Urinary bladder (tissue), 4 donors: ENCODE measurements at regions not wholly inside any gene's neighbourhood (a gene's known extent, or its start where the extent isn't known, plus 50 kb on each side); places are given as distances from the start of the nearest gene placed in this dataset. TPM values are rescaled to one million over a fixed set of nuclear protein-coding genes. Genes with fewer than 3 reads are reported as not detected.
"Not testable (repeated sequence)": the region's sequence is repeated elsewhere in the genome, so short reads cannot be mapped to it uniquely, and the experiment has no call there.

ENCODE experiments used
- DNase-seq: peaks from one replicate; pipeline ENCODE4 v3.0.0-alpha.2; 2015; ENCODE audit errors: extremely low spot score
- H3K27ac ChIP-seq: one replicate; pipeline ENCODE4 v1.5.1; 2013; ENCODE audit warnings: low read depth, mild to moderate bottlenecking, moderate library complexity
- H3K36me3 ChIP-seq: one replicate; pipeline ENCODE4 v1.6.1; 2013; ENCODE audit warnings: mild to moderate bottlenecking, moderate library complexity; ENCODE audit not compliant: insufficient read depth
- H3K4me1 ChIP-seq: one replicate; pipeline ENCODE4 v1.6.1; 2013; ENCODE audit warnings: mild to moderate bottlenecking, moderate library complexity; ENCODE audit not compliant: insufficient read depth
- H3K4me3 ChIP-seq: one replicate; pipeline ENCODE4 v1.5.1; 2013; ENCODE audit warnings: low read depth, low read length
- WGBS: extraction: QIAGEN DNeasy Blood & Tissue Kit; methylation state at CpG from one replicate; pipeline ENCODE4 v1.1.7; 2013; 5-methylcytosine and 5-hydroxymethylcytosine counted together
- small RNA-seq: library from RNA; depleted of rRNA; stranded (forward); fragments of <200 nt; gene quantifications from one replicate; pipeline ENCODE3, GENCODE V24; 2014
- donor health status: healthy with polysubstance abuse.
- donor health status: healthy.

DNA sequence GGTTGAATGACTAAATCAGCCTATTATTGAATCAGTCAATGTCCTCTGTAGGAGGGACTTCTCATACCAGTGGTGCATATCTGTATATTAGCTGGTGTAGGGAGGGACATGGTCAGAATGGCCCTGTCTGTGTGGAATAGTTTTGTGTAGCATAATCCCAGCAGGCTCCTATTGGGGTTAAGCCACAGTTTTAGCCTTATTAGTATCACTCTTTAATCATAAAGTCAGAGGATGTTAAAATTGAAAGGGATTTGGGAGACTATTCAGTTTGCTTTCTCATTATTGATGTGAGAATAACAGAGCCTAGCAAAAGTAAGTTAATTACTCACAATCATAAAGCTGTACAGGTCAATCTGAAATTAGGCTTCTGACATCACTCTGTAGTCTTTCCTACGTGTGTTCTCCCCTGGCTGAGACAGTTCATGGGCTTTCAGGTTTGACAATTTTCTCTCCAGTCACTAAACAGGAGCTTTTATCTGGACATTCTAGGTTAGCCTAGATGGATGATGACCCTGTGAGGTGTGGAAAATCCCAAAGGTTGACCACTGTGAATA is 99.2 kb upstream of the ERV3-1 start:
- H3K4me3 ChIP-seq, DNase-seq, H3K36me3 ChIP-seq, H3K27ac ChIP-seq, H3K4me1 ChIP-seq: not testable (repeated sequence)
- 72% methylated on average over 1 of the region's 1 CpG for WGBS

DNA sequence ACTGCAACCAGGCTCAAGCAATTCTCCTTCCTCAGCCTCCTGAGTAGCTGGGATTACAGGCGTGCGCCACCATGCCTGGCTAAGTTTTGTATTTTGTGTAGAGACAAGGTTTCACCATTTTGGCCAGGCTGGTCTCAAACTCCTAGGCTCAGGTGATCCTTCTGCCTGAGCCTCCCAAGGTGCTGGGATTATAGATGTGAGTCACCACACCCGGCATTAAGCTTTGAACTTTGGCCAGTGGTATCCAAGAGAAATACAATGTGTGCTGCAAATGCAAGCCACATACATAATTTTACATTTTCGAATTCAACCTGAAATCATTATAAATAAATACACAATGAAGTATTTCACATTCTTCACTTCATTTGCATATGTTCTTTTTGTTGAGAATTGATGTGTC is 94.0 kb upstream of the ERV3-1 start:
- not testable (repeated sequence) for DNase-seq, H3K27ac ChIP-seq, H3K4me3 ChIP-seq, H3K36me3 ChIP-seq, H3K4me1 ChIP-seq
- WGBS = 93% methylated on average over 4 of the region's 4 CpGs

DNA sequence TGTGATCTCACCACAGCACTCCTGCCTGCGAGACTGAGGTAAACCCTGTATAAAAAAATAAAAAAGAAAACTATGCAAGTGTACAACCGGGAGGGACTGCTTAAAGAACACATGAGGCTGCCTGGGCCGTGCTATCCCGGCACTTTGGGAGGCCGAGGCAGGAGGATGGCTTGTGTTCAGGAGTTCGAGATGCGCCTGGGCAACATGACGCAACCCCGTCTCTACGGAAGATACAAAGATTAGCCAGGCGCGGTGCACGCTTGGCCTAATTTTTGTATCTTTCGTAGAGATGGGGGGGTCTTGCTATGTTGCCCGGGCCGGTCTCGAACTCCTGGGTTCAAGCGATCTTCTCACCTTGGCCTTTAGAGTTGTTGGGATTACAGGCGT is 75.2 kb upstream of the ERV3-1 start:
- not testable (repeated sequence) for H3K4me3 ChIP-seq, H3K27ac ChIP-seq, H3K36me3 ChIP-seq, H3K4me1 ChIP-seq, DNase-seq
- 97% methylated on average over 19 of the region's 19 CpGs for WGBS

DNA sequence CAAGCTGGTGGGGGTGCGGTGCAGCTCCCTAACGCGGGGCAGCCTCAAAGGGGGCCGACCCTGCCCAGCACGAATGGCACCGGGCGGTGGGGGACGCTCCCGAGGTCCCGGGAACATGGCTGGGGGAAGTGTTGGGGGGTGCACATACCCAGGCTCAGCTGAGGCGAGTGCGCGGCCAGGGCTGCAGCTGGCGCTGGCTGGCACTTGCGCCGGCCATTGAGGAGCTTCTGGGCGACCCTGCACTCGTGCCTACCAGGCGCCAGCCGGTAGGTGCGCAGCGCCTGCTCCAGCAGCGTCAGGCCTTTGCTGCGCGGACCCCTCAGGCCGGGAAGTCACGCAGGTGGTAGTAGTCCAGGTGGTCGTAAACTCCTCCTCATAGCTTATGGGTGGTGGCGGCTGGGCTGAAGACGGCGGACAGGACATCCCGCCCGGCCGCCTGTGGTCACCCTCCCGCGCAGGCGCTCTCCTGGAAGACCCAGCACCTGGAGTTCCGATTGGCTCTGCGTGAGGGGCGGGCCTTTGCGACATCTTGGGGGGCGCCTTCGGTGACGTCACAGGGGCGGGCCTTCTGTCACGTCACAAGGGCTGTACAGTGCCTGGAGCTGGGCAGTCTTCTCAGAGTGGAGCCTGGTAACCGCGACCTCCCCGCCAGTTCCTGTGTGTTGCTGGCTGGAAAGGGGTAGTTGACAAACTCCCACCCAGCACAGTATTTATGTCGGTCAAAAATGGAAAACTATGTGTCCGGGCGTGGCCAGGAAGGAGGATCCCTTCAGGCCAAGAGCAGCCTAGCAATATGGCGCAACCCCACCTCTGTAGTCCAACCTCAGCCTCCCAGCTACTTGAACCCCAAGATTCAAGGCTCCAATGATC is 74.5 kb upstream of the ERV3-1 start:
- 8% methylated on average over 51 of the region's 53 CpGs for WGBS

DNA sequence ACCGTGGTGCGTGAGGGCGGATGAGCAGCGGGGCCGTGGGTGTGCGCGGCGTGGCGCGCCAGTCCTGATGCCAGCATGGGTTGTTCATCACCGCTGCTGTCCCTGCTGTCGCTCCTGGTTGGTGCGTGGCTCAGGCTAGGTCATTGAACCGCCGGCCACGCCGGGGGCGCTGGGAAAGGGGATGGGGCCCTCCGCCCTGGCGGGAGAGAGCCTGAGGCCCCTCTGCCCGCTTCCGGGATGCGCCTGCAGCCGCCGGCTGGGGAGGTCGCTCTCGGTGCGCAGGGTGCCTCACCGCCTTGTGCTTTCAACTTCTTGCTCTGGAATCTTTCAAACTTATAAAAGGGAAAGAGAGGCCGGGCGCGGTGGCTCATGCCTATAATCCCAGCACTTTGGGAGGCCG is 68.5 kb upstream of the ERV3-1 start:
- H3K27ac ChIP-seq, DNase-seq, H3K36me3 ChIP-seq, H3K4me1 ChIP-seq, H3K4me3 ChIP-seq: not testable (repeated sequence)
- WGBS = 95% methylated on average over 22 of the region's 33 CpGs

More for the DNA sequence above, 74.5 kb upstream of the ERV3-1 start:
- H3K4me1 ChIP-seq, H3K36me3 ChIP-seq: not testable (repeated sequence)
- peak overlapping the region; percentile 64 for H3K4me3 ChIP-seq
- DNase-seq = peak; percentile 84
- H3K27ac ChIP-seq = peak overlapping the region; percentile 78

DNA sequence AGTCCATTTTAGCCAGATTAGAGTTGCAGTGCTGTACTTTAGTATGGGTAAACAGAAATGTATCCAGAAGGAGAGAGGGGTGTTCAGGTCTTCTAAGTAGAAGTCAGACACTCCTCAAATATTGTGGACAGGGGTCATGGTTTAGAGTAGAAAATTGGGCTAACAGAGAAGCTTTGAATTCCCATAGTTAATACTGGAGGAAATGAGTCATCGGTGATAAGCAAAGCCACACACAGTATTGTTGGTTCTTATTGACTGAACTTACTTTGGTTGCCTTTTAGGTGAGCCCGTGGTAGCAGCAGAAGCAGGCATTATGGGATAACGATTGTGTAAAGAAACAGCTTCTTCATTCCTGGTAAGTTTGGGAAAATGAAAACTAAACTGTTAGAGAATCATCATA is 66.7 kb upstream of the ERV3-1 start:
- not testable (repeated sequence) for H3K4me1 ChIP-seq, DNase-seq, H3K4me3 ChIP-seq, H3K27ac ChIP-seq, H3K36me3 ChIP-seq
- WGBS = 65% methylated on average over 3 of the region's 3 CpGs

DNA sequence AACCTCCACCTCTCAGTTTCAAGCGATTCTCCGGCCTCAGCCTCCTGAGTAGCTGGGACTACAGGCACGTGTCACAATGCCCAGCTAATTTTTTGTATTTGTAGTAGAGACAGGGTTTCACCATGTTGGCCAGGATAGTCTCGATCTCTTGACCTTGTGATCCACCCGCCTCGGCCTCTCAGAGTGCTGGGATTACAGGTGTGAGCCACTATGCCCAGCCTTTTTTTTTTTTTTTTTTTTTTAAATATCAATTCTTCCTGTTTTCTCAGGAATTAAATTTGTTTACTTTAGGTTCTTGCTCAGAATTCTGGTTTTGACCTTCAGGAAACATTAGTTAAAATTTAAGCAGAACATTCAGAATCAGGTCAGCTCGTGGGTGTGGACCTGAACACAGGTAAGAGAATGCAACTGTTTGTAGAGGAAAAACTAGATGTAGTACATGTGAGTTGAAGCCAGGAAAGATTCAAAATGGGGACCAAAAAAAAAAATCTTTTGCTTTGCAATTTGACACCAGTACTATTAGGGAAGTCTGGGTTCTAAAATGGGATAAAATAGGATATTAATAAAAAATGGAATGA is 65.5 kb upstream of the ERV3-1 start:
- not testable (repeated sequence) for H3K4me3 ChIP-seq, H3K36me3 ChIP-seq, DNase-seq, H3K27ac ChIP-seq, H3K4me1 ChIP-seq
- 95% methylated on average over 7 of the region's 7 CpGs for WGBS

DNA sequence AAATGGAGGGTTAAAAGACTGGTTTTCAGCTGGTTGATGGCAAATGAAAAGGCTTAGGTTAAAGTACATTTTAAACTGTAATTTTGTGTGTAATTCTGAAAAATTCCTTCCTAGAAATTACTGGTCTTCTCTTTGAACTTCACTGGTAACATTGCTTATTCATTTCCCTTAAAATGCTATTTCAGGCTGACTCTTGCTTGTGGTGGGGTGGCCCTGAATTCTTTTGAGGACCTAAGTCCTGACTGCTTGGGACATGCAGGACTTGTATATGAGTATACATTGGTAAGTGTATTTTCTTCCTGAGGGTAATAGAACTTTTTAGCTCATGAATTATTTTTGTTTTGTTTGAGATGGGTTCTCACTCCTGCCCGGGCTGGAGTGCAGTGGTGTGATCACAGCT is 63.0 kb upstream of the ERV3-1 start:
- not testable (repeated sequence) for H3K27ac ChIP-seq, H3K36me3 ChIP-seq, DNase-seq, H3K4me3 ChIP-seq, H3K4me1 ChIP-seq
- 94% methylated on average over 1 of the region's 1 CpG for WGBS

DNA sequence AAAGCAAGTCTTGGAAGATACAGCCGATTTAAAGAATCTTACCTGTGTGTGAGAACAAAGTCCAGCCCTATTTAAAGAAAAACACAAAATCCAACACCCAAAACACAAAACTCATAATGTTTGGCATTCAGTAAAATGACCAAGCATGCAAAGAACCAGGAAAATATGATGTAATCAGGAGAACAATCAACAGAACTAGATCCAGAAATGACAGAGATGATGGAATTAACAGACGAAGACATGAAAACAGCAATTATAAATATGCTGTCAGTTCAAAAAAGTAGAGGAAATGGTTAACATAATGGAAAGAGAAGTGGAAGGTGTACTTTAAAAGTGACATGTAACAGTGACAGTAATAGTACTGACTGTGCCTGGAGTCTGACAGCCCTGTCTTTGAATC is 56.1 kb upstream of the ERV3-1 start:
- not testable (repeated sequence) for H3K4me1 ChIP-seq, H3K27ac ChIP-seq, H3K36me3 ChIP-seq, H3K4me3 ChIP-seq, DNase-seq
- 80% methylated on average over 2 of the region's 2 CpGs for WGBS

DNA sequence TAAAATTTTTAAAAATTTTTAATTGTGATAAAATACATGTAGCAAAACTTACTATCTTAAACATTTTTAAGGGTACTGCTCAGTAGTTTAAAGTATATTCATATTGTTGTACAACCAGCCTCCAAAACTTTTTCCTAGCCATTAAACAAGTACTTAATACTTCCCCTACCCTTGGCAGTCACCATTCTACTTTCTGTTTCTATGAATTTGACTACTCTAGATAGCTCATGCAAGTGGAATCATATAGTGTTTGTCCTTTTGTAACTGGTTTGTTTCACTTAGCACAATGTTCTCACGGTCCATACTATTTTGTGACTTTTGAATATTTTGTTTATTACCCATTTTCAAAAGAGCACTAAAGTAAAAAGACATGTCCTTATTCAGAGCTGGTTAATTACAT is 52.8 kb upstream of the ERV3-1 start:
- not testable (repeated sequence) for H3K4me1 ChIP-seq, H3K4me3 ChIP-seq, DNase-seq, H3K27ac ChIP-seq, H3K36me3 ChIP-seq
- WGBS = 97% methylated on average over 1 of the region's 1 CpG

Small RNA genes lying in the stretch of these regions (small RNA-seq; reads per million reads assigned to genes)
- gene AC104073.1 = not detected
- not detected for gene SNORA15B-1
- 0.12 reads per million for gene SNORA22C
